HG03565 (cell line): ENCODE measurements at regions not wholly inside any gene's neighbourhood (a gene's known extent, or its start where the extent isn't known, plus 50 kb on each side); places are given as distances from the start of the nearest gene placed in this dataset.

Experiments used
- ATAC-seq: cut with Tn5 transposase; IDR thresholded peaks from one replicate; pipeline ENCODE4 v1.9.1; 2021; ENCODE audit warnings: mild to moderate bottlenecking, moderate library complexity; ENCODE audit not compliant: unreplicated experiment

DNA sequence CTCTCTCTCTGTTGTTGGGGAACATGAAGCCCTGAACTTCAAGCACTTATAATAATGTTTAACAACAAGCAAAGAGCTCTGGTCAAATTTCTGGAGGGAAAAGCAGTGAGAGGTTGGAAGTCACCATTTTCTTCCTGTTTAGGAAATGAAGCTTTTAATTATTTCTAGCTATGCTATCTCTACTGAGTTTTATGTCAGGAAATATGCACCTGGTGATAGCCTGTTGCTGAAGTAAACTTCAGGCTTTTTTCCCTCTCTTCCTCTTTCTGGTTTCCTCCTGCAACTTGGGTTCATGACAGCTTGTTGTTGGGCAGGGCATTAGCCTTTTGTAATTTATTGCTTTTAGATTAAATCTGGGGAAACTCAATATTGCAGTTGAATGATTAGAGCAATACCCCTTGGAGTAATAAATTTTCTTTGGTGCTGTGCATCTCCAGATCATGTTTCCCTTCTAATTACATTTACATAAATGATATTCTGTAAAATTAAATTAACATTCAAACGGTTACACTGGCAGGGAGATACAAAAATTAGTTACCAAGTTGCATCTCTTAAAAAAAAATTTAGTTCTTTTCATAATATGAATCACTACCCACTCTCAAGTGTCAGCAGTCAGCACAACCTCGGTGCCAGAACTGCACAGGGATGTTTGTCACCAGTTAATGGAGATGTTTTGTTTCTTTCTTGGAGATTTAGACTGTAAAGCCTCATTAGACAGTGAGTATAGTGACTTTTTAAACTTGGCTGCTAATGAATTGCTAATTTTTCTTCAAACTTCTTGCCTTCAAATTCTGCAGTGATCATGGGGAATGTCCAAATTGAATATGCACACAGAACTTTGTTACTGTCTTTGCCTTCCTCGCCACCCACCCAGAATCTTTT lies 466.6 kb upstream of the ETAA1 start:
- ATAC-seq, result no peak

DNA sequence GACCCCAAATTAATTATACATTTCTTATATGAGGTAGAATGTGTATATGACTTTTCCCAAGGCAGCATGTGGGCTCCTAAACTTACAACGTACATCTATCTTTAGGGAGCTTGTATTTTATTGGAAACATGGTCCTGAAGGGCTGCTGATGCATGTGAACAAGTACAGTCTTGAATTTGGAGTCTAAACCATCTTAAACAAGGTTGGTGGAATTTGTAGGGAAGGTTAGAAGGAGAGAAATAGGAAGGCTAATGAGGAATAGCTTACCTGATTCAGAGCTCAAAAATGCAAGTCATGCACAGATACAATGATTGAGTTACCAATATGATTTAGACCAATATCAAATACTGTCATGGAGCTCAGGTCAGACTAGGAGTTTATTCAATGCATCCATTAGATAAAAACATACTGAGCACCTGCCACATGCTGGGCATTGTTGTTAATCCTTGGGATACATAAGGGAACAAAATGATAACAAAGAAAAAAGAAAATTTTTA lies 458.6 kb upstream of the ETAA1 start:
- ATAC-seq, result no peak

DNA sequence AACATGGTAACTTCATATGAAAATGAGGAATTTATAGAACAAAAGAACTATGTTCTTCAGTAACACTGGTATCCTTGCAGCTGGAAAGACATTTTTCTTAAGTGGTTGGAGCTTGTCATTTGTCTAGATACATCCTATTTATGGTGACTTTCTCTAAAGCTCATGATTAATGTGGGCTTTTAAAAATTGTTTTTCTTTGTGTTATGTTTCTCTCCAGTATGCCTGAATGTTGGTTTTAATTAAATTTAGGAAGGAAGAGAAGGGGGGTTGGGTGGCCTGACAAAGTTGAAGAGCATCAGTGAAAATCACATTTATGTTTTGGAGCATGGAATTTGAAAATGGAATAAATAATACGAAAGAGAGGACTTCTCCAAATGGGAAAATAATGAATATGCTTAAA lies 457.1 kb upstream of the ETAA1 start:
- no peak for ATAC-seq

DNA sequence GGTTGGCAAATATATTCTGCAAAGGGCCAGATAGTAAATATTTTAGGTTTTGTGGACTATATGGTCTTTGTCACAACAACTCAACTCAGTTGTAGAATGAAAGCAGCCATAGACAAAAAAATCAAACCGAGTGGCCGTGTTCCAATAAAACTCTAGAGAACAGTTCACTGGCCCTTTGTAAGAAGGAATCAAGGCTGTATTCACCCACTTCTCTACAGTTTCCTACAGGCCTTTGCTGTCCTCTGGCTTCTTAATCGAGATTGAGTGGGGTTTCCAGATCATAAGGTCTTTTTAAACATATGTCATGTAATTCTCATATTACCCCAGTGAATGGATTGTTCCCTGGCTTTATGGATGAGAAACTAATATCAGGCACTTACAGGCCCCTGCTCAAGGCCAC lies 448.9 kb upstream of the ETAA1 start:
- no peak for ATAC-seq

DNA sequence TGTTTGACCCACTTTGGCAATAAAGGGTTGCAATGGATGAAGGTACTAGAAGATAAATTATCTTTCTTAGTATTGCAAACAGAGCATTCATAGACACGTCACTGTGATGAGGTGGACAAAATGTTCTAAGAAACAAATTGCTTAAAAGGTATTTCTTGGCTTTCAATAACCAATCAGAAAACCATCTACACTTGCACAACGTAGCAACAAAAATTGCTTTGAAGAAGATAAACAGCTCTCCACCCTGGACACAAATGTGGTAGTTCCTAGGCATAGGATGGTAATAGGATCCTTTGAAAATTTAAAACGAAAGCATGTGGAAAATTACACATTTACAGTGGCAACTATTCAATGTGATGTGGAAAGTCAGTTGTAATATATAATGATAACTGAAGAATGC lies 439.9 kb upstream of the ETAA1 start:
- ATAC-seq, result no peak

DNA sequence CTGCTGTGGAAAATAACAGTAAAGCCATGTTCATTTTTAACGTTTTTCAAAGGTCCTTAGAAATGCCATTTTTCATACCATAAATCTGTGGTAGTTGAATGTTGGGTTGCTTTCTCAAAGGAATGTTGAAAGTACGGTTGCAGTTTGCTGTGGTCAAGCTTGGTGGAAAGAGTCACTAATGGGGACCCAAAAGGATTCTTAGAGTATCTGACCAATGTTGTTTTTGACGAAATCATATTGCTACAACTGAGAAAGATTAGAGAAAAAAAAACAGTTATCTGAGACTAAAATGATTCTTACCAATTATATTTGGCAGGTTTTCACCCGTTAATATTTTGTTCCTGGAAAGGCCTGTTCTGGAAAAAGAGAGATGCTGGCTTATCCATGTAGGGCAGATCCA lies 439.5 kb upstream of the ETAA1 start:
- no peak for ATAC-seq

DNA sequence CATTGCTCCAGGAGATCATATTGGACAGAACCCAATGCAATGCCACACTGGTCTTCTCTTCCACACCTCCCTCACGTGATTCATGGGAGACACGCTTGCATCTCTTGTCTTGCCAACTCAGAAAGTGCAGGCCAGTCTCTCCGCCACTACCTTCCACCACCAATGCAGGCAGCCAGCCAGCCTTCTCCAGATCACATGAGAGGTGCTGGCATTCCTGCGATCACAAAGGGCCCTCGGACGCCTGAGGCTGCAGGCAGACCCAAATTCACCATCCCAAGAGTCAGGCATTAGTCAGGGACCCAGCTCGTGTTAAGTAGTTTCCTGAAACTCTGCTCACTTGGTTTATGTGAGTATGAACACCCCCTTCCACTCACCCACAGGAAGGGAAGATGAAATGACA lies 437.0 kb upstream of the ETAA1 start:
- no peak for ATAC-seq

DNA sequence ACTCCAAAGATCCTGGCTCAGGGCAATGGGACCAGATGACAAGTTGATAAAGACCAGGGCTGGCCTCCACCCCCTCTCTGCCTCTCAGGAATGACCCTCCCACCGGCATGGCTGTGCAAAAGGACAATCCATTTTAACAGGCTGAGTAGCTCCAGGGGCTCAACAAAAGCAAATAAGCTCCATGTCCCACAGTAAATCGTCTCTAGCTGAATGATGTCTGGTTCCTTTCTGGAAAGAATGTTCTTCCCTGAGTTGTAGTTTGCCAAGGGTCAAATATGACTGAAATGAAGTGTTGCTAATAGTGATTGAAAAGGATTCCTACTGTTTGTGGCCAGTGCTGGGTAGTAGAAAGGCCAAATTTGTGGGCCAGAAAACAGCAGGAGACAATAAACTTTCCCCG lies 434.4 kb upstream of the ETAA1 start:
- no peak for ATAC-seq

DNA sequence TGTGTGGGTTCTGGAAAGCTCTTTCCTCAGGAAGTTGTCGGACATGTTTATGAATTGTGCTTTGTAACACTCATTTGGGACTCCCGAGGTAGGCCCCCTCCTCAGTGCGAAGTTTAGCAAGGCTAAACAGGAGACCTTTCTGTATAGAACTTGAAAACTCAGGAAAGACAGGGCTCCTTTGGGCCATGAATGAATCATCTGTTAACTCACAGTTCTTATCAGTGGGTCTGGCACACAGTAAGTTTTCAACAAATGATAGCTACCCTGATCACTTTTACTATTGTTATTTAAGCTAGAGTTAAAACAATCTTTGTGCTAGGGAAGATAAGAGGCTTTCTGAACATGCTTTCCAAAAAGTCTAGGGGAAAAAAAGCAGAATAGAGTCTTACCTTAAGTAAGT lies 430.5 kb upstream of the ETAA1 start:
- no peak for ATAC-seq

DNA sequence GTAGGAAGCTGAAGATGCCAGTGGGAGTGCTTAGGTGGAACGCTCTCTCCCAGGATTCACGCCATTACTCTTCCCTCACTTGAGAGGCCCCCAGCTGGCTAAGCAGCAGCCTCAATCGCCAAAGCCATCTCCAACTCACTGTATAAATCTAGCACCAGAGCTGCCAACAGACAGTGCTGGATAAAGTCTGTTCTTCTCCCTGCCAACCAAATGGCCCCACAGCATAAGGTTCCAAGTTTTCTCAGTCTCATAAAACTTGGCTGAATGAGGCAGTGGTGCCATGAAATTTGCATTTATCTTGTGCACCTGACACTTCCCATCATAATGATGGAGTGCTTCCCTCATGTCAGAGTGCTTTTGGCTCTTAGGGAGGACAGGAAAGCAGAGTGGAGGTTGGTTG lies 428.2 kb upstream of the ETAA1 start:
- no peak for ATAC-seq

DNA sequence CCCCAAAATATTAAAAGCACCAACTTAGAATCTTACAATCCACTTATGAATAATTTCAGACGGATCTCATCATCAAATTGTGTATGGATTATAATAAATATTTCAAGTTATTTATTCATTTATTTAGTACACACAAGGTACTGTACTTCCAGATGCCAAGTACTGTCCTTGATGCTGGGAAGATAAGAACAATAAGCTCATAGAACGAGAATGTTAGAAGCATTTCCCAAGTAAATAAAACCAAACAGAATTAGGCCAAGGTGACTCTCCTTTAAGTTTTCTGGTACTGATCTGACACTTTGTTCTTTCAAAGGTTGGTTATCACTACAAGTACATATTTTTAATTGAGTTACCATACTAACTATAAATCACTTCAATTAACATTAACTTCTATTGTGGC lies 416.1 kb upstream of the ETAA1 start:
- no peak for ATAC-seq

DNA sequence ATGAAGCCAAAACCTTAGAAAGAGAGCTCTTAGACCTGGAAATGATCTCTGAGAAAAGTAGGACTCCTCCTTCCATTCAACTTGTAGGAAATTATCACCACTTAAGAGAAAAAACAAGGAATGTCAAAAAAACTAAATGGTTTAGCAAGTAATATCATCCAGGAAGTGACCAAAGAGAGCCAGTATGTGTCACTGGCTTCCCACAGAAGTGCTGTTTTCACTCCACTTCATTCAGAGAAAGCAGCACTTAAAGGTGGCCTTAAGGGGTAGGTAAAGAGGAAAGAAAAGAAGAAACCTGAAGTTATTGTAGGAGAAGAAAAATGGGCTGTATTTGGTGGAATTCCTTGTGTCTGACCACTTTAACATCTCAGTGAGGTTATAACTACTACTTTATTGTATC lies 414.4 kb upstream of the ETAA1 start:
- ATAC-seq, result no peak

DNA sequence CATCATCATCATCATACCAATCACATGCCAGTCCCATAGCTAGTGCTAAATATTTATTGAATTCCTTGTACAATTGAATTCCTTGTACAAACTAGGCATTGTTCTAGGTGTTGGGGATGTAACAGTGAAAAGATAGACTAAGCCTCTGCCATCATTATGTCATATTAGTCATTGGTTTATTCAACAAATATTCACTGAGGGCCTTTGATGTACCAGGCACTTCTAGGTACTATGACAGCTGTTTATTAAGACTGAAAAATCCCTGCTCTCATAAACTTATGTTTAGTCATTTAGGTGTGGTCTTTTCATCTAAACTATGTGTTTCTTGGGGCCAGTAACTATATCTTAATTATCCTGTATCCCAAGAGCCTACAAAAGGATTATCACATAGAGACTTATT lies 412.3 kb upstream of the ETAA1 start:
- ATAC-seq, result no peak

DNA sequence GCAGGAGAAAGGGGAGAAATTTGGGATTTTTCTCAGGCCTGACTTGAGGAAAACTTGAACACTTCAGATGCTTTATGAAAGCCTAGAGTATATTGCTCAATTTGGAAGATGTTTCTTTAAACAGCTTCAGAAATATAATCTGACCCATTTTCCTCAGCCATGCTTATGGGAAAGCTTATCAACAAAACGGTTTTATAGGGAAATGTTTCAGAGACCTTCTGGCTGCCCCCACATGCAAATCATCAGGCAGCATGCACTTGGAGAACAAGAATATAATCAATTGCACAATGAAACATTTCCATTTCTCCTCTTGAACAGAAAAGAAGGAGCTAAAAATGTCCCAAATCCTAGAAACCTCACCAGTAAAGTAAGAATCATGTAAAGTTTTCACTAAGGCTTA lies 411.2 kb upstream of the ETAA1 start:
- no peak for ATAC-seq

DNA sequence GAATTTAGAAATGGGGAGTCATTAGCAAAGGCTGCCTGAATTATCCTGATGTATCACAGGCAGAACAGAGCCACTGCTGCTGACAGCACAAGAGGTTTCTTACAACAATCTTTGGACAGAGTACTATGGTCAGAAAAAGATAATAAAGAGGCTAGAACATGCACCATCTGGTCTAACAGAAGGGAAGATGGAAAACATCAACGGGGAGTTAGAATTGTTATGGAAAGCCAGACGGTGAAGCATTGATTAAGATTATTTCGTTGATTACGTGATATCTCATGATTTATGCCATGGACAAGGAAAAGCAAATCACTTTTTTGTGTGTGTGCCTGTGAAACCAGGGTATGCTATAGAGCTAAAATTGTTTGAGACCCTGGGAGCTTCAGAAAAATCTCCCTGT lies 409.4 kb upstream of the ETAA1 start:
- ATAC-seq, result no peak

DNA sequence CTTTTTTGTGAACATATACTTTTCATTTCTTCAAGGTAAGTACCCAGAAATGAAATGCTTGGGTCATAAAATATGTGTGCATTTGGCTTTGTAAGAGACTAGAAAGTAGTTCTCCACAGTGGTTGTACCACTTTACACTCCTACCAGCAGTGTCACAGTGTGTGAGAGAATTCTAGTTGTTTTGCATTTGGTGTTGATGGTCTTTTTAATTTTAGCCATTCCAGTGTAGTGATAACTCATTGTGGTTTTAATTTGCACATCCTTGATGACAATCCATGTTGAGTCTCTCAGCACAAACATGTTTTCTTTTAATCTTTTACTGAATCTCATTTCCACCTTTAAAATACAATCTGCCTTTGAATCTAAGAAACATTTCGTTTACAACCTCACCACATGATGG lies 402.5 kb upstream of the ETAA1 start:
- no peak for ATAC-seq

DNA sequence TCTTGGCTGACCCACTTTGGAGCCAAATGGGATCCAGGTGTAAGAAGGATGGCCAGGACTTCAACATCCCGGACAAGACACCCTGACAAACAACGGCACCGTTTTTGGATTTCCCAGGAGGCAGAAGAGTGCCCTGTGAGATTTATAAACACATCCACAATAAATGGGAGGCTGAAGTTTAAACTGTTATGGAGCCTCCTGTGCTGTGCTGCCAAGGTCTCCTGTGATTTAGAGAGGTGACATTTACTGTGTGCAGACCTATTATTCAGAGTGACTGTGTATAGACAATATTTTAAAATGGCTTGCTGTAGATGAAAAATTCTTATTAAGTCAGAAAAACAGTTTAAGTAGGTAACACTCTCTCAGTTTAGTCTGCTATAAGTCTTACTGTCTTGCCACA lies 401.5 kb upstream of the ETAA1 start:
- ATAC-seq, result no peak

DNA sequence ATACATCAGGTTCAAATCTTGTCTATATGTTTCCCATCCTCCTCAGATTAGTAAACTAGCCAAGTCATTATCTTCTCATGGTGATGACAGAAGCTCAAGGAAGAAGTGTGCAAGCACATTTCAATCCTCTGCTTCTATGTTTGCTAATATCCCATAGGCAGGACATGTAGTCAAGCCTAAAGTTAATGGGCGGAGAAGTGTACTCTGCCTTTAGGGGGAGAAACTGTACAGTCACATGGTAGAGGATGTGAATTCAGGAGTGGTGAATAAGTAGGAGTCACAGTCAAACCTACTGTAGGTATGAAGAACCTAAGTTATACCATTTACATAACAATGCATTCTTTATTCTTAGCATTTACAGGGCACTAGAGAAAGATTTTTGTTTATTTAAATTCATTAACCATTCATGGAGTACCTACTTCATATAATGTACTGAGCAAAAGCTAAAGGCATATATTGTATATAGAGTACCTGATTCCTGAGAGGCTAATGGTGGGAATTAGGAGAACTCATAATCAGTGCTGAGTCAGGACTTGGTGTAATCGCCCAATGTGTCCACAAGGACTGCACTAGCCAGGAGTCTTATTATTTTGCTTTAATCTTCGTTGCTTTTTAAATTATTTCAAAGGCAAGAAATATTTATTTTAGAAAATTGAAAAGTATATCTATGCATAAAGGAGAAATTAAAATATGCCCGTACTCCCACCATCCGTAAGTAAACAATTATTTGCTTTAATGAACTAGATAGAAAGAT lies 394.3 kb upstream of the ETAA1 start:
- no peak for ATAC-seq

DNA sequence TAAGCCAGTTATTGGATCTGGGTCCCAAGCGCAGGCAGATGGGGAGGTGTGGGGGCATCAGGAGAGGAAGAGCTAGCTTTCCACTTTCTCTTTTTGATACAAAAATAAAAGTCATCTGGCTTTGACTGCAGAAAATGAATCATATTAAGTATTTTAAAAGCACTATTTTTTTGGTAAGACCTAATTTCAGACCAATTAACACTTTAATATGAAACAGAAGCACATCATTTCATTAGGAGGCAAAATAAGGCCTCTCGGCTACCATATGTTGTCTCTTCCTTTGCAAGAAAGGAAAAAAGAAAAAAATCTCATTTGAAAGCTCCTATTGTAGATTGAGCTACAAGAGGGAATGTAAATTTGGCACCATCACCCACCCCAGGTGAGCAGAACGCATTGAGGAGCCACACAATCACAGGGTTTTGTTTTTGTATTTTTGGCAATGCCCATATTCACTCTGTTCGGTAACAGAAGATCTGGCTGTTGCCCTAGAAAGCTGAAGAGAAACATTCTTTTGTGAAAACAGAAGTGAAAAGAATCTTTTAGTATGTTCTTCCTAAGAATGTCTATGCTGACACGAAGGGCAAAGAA lies 390.7 kb upstream of the ETAA1 start:
- no peak for ATAC-seq

DNA sequence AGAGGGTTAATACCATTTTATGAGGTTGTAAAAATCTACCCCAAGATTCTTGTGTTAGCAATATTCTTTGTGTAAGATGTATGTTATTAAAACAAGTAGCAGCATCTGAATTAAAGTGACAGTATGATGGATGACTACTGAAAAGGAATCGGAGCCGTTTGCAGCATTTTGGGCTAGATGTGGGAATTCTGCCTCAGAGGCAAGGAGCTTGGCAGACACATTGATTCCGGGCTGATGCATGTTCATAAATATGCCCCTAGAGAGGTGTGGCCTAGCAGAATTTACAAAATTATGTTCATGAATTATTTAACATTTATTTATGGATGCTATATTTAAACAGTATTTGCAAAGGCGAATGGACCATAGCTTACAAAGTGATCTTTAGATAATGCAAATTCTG lies 389.0 kb upstream of the ETAA1 start:
- ATAC-seq, result no peak

DNA sequence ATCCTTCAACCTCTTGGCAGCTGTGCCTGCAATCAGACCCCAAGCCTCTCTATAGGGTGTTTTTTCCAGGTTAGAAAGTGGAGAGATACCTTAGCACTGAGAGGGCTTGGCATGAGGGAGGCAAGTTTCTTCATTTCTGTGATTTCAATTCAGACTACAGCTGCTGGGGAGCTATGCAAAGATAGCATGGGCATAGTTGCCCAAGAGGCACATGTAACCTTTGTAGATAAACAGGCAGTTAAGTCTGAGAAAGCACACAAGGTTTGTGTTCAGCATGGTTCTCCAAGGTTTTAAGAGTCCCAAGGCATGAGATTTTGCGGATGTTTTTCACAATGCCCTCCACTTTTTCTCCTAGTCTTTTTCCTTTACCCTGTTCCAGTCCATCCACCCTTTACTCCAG lies 385.0 kb upstream of the ETAA1 start:
- ATAC-seq, result no peak

DNA sequence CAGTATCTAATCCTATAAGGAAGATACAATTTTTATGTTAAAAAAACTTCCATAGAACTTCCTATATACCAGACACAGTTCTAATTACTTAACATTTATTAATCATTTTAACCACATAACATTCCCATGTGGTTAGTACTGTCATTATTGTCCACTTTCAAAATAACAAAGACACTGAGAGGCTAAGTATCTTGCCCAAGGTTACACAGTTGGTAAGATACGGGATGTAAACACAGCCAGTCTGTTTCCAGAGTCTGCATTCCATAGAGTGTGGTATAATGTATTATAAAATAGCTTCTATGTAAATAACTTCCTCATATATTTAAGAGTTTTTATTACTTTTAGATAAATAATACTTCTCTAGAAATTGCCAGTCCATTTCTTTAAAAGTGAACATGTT lies 383.3 kb upstream of the ETAA1 start:
- no peak for ATAC-seq
